SU-DHL-6 (cell line): ENCODE measurements at regions not wholly inside any gene's neighbourhood (a gene's known extent, or its start where the extent isn't known, plus 50 kb on each side); places are given as distances from the start of the nearest gene placed in this dataset.

Experiments used
- CTCF ChIP-seq: fragments of 200-600 bp; sonication (generic); IDR thresholded peaks from one replicate; pipeline ENCODE4 v1.5.1; 2017; ENCODE audit warnings: antibody characterized with exemption, mild to moderate bottlenecking, low read length, moderate library complexity; ENCODE audit not compliant: insufficient read depth, poor library complexity, severe bottlenecking
- EZH2phosphoT487 ChIP-seq: fragments of 200-600 bp; sonication (generic), shearing (Covaris generic); conservative IDR thresholded peaks from 2 replicates; pipeline ENCODE4 v1.6.1; 2018; ENCODE audit warnings: mild to moderate bottlenecking, antibody characterized with exemption, low read length, moderate library complexity, mixed read lengths

- TF ChIP-seq CTCF (no peak), EZH2phosphoT487 (no peak)
Measured at GRCh38 chr12:111220363-111220762, 148.5 kb downstream of the PHETA1 start.
